SK-N-SH treated with all-trans-retinoic acid at 6 μM for 48 hours (cell line): ENCODE measurements at regions not wholly inside any gene's neighbourhood (a gene's known extent, or its start where the extent isn't known, plus 50 kb on each side); places are given as distances from the start of the nearest gene placed in this dataset.

Experiments
- ATAC-seq: fragments of 200-7000 bp; cut with Tn5 transposase; 3 replicates; pipeline ENCODE4 v1.9.1; 2020; ENCODE audit warnings: mild to moderate bottlenecking, moderate library complexity
- ARNTL ChIP-seq: fragments of 450-650 bp; formaldehyde crosslinking; IDR thresholded peaks from 2 replicates; pipeline ENCODE4 v1.5.0; 2020; ENCODE audit warnings: low read depth, mild to moderate bottlenecking, moderate library complexity, borderline replicate concordance
- BACH2 ChIP-seq: fragments of 250-450 bp; sonication (Bioruptor Pico); IDR thresholded peaks from 2 replicates; pipeline ENCODE4 v1.9.0; 2021; ENCODE audit warnings: mild to moderate bottlenecking, borderline replicate concordance
- CSDC2 ChIP-seq: fragments of 250-450 bp; sonication (Bioruptor Pico); IDR thresholded peaks from 2 replicates; pipeline ENCODE4 v1.5.0; 2020; ENCODE audit warnings: mild to moderate bottlenecking, moderate library complexity
- CSRNP3 ChIP-seq: fragments of 250-450 bp; sonication (Bioruptor Pico); IDR thresholded peaks from 2 replicates; pipeline ENCODE4 v1.5.1; 2021; ENCODE audit warnings: mild to moderate bottlenecking, moderate library complexity
- ESRRG ChIP-seq: fragments of 250-450 bp; sonication (Bioruptor Pico); IDR thresholded peaks from 2 replicates; pipeline ENCODE4 v1.6.1; 2021; ENCODE audit warnings: mild to moderate bottlenecking
- GLIS3 ChIP-seq: fragments of 250-450 bp; sonication (Bioruptor Pico); IDR thresholded peaks from 2 replicates; pipeline ENCODE4 v1.5.0; 2020; ENCODE audit warnings: mild to moderate bottlenecking, moderate library complexity
- ISL1 ChIP-seq: fragments of 250-450 bp; sonication (Bioruptor Pico); IDR thresholded peaks from 2 replicates; pipeline ENCODE4 v2.1.2; 2022; ENCODE audit warnings: mild to moderate bottlenecking, moderate library complexity
- OSR1 ChIP-seq: fragments of 250-450 bp; sonication (Bioruptor Pico); IDR thresholded peaks from 2 replicates; pipeline ENCODE4 v1.8.0; 2022; ENCODE audit warnings: moderate library complexity, mild to moderate bottlenecking, inconsistent platforms
- PATZ1 ChIP-seq: fragments of 250-450 bp; sonication (Bioruptor Pico); IDR thresholded peaks from 2 replicates; pipeline ENCODE4 v1.8.0; 2020; ENCODE audit warnings: mild to moderate bottlenecking, moderate library complexity, borderline replicate concordance
- POU6F1 ChIP-seq: fragments of 250-450 bp; sonication (Bioruptor Pico); IDR thresholded peaks from 2 replicates; pipeline ENCODE4 v1.8.0; 2021; ENCODE audit warnings: low read depth, mild to moderate bottlenecking, moderate library complexity, borderline replicate concordance
- PPARA ChIP-seq: fragments of 250-450 bp; sonication (Bioruptor Pico); IDR thresholded peaks from 2 replicates; pipeline ENCODE4 v1.5.0; 2020; ENCODE audit warnings: mild to moderate bottlenecking, borderline replicate concordance
- RARB ChIP-seq: fragments of 250-450 bp; sonication (Bioruptor Pico); IDR thresholded peaks from 2 replicates; pipeline ENCODE4 v1.8.0; 2021; ENCODE audit warnings: mild to moderate bottlenecking, moderate library complexity
- SNAI2 ChIP-seq: fragments of 250-450 bp; sonication (Bioruptor Pico); IDR thresholded peaks from 2 replicates; pipeline ENCODE4 v1.5.0; 2020; ENCODE audit warnings: mild to moderate bottlenecking, moderate library complexity
- TOX ChIP-seq: fragments of 250-450 bp; sonication (Bioruptor Pico); IDR thresholded peaks from 2 replicates; pipeline ENCODE4 v1.8.0; 2021; ENCODE audit warnings: mild to moderate bottlenecking, moderate library complexity, borderline replicate concordance
- TSHZ2 ChIP-seq: fragments of 250-450 bp; sonication (Bioruptor Pico); IDR thresholded peaks from 2 replicates; pipeline ENCODE4 v1.5.0; 2020; ENCODE audit warnings: mild to moderate bottlenecking, moderate library complexity
- ZC3H10 ChIP-seq: fragments of 250-450 bp; sonication (Bioruptor Pico); IDR thresholded peaks from 2 replicates; pipeline ENCODE4 v1.5.1; 2021; ENCODE audit warnings: mild to moderate bottlenecking, moderate library complexity
- ZFP3 ChIP-seq: fragments of 250-450 bp; sonication (Bioruptor Pico); IDR thresholded peaks from 2 replicates; pipeline ENCODE4 v1.5.0; 2020; ENCODE audit warnings: mild to moderate bottlenecking, moderate library complexity
- ZFP30 ChIP-seq: fragments of 450-650 bp; formaldehyde crosslinking; IDR thresholded peaks from 2 replicates; pipeline ENCODE4 v1.5.0; 2022; ENCODE audit warnings: mild to moderate bottlenecking, moderate library complexity
- ZNF565 ChIP-seq: fragments of 450-650 bp; formaldehyde crosslinking; conservative IDR thresholded peaks from 2 replicates; pipeline ENCODE4 v1.5.0; 2020; ENCODE audit warnings: low read depth, mild to moderate bottlenecking, moderate library complexity
- ZNF70 ChIP-seq: fragments of 450-650 bp; formaldehyde crosslinking; IDR thresholded peaks from 2 replicates; pipeline ENCODE4 v1.5.0; 2020; ENCODE audit warnings: mild to moderate bottlenecking, moderate library complexity
- TF ChIP-seq, protein P1 (sequence below): fragments of 250-450 bp; sonication (Bioruptor Pico); IDR thresholded peaks from 2 replicates; pipeline ENCODE4 v1.5.1; 2020; ENCODE audit warnings: low read depth, mild to moderate bottlenecking, moderate library complexity

- no peak for ATAC-seq
- no peak for TF ChIP-seq ISL1 (CRISPR knock-in tag)
These were observed 481.9 kb downstream of the KDM4C start for GRCh38 chr9:7239708-7240107.

DNA sequence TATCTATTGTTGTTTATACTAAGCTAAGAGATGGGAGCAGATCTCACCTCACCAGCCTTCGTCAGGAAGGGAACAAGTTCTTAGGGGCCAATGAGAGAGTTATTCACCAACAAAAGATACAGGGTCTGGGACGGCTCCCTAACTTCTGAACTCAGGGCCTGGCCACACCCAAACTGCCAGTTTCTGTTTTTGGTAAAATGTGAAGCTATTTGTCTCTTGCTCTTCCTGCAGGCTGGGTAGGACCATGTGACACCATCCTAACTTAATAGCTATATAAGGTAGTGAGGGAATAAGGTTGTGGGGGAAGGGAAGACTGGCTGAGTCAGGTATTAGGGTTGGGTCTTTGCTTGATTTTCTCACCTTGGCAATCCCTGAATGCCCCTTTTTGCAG, 480.5 kb downstream of the KDM4C start:
- ATAC-seq = no peak
- TF ChIP-seq ZNF565 = no peak
- no peak for TF ChIP-seq ZNF70
- no peak for TF ChIP-seq ZFP30 (CRISPR knock-in tag)
- no peak for TF ChIP-seq TSHZ2
- no peak for TF ChIP-seq ZC3H10
- no peak for TF ChIP-seq SNAI2 (CRISPR knock-in tag)
- TF ChIP-seq PPARA (CRISPR knock-in tag) = no peak
- no peak for TF ChIP-seq TOX
- no peak for TF ChIP-seq ZFP3 (CRISPR knock-in tag)
- TF ChIP-seq RARB (CRISPR knock-in tag) = no peak
- TF ChIP-seq OSR1 = no peak
- TF ChIP-seq ISL1 (CRISPR knock-in tag) = no peak
- TF ChIP-seq, protein P1, sequence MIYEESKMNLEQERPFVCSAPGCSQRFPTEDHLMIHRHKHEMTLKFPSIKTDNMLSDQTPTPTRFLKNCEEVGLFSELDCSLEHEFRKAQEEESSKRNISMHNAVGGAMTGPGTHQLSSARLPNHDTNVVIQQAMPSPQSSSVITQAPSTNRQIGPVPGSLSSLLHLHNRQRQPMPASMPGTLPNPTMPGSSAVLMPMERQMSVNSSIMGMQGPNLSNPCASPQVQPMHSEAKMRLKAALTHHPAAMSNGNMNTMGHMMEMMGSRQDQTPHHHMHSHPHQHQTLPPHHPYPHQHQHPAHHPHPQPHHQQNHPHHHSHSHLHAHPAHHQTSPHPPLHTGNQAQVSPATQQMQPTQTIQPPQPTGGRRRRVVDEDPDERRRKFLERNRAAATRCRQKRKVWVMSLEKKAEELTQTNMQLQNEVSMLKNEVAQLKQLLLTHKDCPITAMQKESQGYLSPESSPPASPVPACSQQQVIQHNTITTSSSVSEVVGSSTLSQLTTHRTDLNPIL = no peak
- TF ChIP-seq CSRNP3 (CRISPR knock-in tag) = no peak
- TF ChIP-seq PATZ1 (CRISPR knock-in tag) = no peak
- no peak for TF ChIP-seq ARNTL (CRISPR knock-in tag)
- TF ChIP-seq BACH2 (CRISPR knock-in tag) = no peak

DNA sequence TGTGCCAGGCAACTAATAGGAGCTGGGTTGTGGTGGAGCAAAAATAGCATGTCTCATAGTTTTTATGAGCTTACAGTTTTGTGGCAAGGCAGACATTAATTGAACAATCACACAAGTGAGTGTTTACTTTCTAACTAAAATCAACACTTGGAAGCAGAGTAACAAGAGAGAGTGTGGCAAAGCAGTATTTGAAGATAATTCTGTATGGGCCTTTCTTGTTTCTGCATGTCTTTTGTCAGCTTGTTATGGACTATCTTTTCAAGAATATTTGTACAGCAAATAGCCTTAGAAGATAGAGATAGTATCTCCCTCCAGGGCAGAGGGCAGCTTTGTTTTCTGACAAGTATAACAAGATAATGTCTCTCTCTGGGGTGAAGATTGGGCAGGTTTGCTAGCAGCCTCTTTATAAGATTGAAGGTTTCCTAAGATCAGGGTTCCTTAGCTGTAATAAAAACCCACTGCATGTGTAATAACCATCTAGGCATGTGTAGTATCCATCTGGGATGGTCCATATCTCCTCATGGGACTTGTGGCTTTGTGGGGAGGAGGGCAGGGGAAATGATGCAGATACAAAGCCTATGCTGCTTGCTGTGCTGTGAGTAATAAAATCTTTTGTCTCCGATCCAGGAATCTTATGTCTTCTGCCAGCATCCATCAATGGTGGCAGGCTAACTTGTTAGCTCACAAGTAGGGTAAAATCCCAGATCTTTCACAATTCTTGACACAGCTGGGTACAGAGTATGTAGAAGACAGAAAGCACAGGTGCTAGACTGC, 479.9 kb downstream of the KDM4C start:
- no peak for ATAC-seq
- no peak for TF ChIP-seq POU6F1 (CRISPR knock-in tag)
- TF ChIP-seq ARNTL (CRISPR knock-in tag) = no peak
- no peak for TF ChIP-seq PATZ1 (CRISPR knock-in tag)
- no peak for TF ChIP-seq CSDC2 (CRISPR knock-in tag)
- no peak for TF ChIP-seq CSRNP3 (CRISPR knock-in tag)
- TF ChIP-seq, protein P1 = no peak
- TF ChIP-seq GLIS3 (CRISPR knock-in tag) = no peak
- TF ChIP-seq PPARA (CRISPR knock-in tag) = no peak
- TF ChIP-seq BACH2 (CRISPR knock-in tag) = no peak
- no peak for TF ChIP-seq ESRRG (CRISPR knock-in tag)
- TF ChIP-seq ZFP30 (CRISPR knock-in tag) = no peak
